HL-60/S4 (cell line): ENCODE measurements at regions not wholly inside any gene's neighbourhood (a gene's known extent, or its start where the extent isn't known, plus 50 kb on each side); places are given as distances from the start of the nearest gene placed in this dataset.

ENCODE experiments used
- in situ Hi-C: fragments of 300-500 bp; cut with MboI; formaldehyde crosslinking; loops from 2 replicates; pipeline ENCODE4 v1.14.3; 2022; ENCODE audit warnings: low sequenced_read_pairs

GRCh38 chr15:47944637-47945288 lies 176.0 kb upstream of the SLC24A5 start:
- in situ Hi-C loops = no loop called here

GRCh38 chr15:47945872-47946650 lies 174.7 kb upstream of the SLC24A5 start:
- in situ Hi-C loops = no loop called here

GRCh38 chr15:47949815-47950214 lies 171.0 kb upstream of the SLC24A5 start:
- in situ Hi-C loops = no loop called here

GRCh38 chr15:47950447-47950846 lies 170.3 kb upstream of the SLC24A5 start:
- in situ Hi-C loops = no loop called here

- in situ Hi-C loops = no loop called here
Observed at GRCh38 chr15:47951781-47952180, 169.0 kb upstream of the SLC24A5 start.

- in situ Hi-C loops = no loop called here
Observed at GRCh38 chr15:47954196-47954595, 166.6 kb upstream of the SLC24A5 start.

- in situ Hi-C loops = no loop called here
Observed at GRCh38 chr15:47955021-47955420, 165.8 kb upstream of the SLC24A5 start.

GRCh38 chr15:47959617-47960413 lies 161.0 kb upstream of the SLC24A5 start:
- in situ Hi-C loops = no loop called here

GRCh38 chr15:47961401-47962090 lies 159.2 kb upstream of the SLC24A5 start:
- in situ Hi-C loops = no loop called here

GRCh38 chr15:47963265-47963664 lies 157.5 kb upstream of the SLC24A5 start:
- in situ Hi-C loops = no loop called here

- in situ Hi-C loops = no loop called here
Observed at GRCh38 chr15:47964229-47964628, 156.6 kb upstream of the SLC24A5 start.

GRCh38 chr15:47965297-47965696 lies 155.5 kb upstream of the SLC24A5 start:
- in situ Hi-C loops = no loop called here

- in situ Hi-C loops = no loop called here
Observed at GRCh38 chr15:47968593-47968992, 152.2 kb upstream of the SLC24A5 start.

GRCh38 chr15:47971637-47972036 lies 149.2 kb upstream of the SLC24A5 start:
- in situ Hi-C loops = no loop called here

GRCh38 chr15:47972738-47973137 lies 148.1 kb upstream of the SLC24A5 start:
- in situ Hi-C loops = no loop called here

GRCh38 chr15:47974724-47975123 lies 146.1 kb upstream of the SLC24A5 start:
- in situ Hi-C loops = loop anchor here (25.0 kb wide), 1 partner anchor 787 kb away; no protein-coding TSS in a partner anchor

GRCh38 chr15:47975427-47975826 lies 145.4 kb upstream of the SLC24A5 start:
- in situ Hi-C loops = loop anchor here (25.0 kb wide), 1 partner anchor 788 kb away; no protein-coding TSS in a partner anchor

- in situ Hi-C loops = loop anchor here (25.0 kb wide), 1 partner anchor 796 kb away; no protein-coding TSS in a partner anchor
Observed at GRCh38 chr15:47983533-47983932, 137.3 kb upstream of the SLC24A5 start.

- in situ Hi-C loops = loop anchor here (25.0 kb wide), 1 partner anchor 798 kb away; no protein-coding TSS in a partner anchor
Observed at GRCh38 chr15:47985568-47985967, 135.2 kb upstream of the SLC24A5 start.

- in situ Hi-C loops = loop anchor here (25.0 kb wide), 1 partner anchor 800 kb away; no protein-coding TSS in a partner anchor
Observed at GRCh38 chr15:47987461-47987860, 133.3 kb upstream of the SLC24A5 start.
